Stimulated activated effector memory CD8-positive, alpha-beta T cell treated with anti-CD3 and anti-CD28 coated beads, Interleukin-12 subunit alpha, Interleukin-12 subunit beta, amount 100 ng/mL, for 72 hours (primary cell): ENCODE measurements at regions not wholly inside any gene's neighbourhood (a gene's known extent, or its start where the extent isn't known, plus 50 kb on each side); places are given as distances from the start of the nearest gene placed in this dataset.
A peak's percentile ranks its signal among the peaks of the same experiment; 100 is the strongest.

ENCODE experiments used
- ATAC-seq: fragments of 150-1000 bp; cut with Tn5 transposase; 2 replicates; pipeline ENCODE4 v1.10.0; 2021
- DNase-seq, 2 donors: peaks; one replicate each; pipeline ENCODE4 v3.0.0; 2021 to 2022; ENCODE audit warnings: low spot score in 2 of 2
- H3K27ac Mint-ChIP-seq: one replicate; pipeline ENCODE4 v1.8.0; 2022; ENCODE audit warnings: mild to moderate bottlenecking, mixed read lengths
- H3K36me3 Mint-ChIP-seq: one replicate; pipeline ENCODE4 v1.8.0; 2022; ENCODE audit warnings: mild to moderate bottlenecking, mixed read lengths
- H3K4me1 Mint-ChIP-seq: one replicate; pipeline ENCODE4 v1.8.0; 2022; ENCODE audit warnings: mixed read lengths
- H3K4me3 Mint-ChIP-seq: one replicate; pipeline ENCODE4 v1.8.0; 2022; ENCODE audit warnings: mild to moderate bottlenecking, mixed read lengths
- H3K9me3 Mint-ChIP-seq: one replicate; pipeline ENCODE4 v1.8.0; 2022; ENCODE audit warnings: mixed read lengths

GRCh38 chr5:56664025-56664424 lies 151.3 kb upstream of the MAP3K1 start:
- Mint-ChIP-seq H3K36me3 (no peaks in the 10 kb centered on the region), H3K4me1 (no peaks in the 10 kb centered on the region), H3K9me3 (no peaks in the 10 kb centered on the region), H3K4me3 (no peak overlapping the region), H3K27ac (no peak overlapping the region)
- DNase-seq, result no peak
- no peak for ATAC-seq

DNA sequence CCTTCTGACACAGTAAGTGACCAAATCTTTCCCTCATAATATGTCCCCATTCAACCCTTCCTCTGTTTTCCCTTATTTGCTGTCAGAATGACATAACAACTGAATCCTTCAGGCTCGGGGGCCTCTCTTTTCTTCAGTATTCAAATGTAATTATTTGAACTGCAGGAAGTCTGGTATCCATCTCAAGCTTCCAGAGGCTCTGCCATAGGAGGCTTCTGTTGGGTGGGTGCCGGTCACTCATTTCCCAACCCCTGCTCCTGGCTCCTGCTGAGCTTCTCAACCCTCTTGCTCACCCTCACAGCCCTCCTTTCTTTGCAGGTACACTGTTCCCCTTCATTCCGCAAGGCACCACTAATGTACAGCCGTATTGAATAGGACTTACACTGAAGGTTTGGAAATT lies 151.8 kb upstream of the MAP3K1 start:
- Mint-ChIP-seq H3K9me3 (no peaks in the 10 kb centered on the region), H3K4me3 (no peak overlapping the region), H3K4me1 (no peaks in the 10 kb centered on the region), H3K27ac (no peak overlapping the region), H3K36me3 (no peaks in the 10 kb centered on the region)
- ATAC-seq, result no peak
- no peak for DNase-seq

DNA sequence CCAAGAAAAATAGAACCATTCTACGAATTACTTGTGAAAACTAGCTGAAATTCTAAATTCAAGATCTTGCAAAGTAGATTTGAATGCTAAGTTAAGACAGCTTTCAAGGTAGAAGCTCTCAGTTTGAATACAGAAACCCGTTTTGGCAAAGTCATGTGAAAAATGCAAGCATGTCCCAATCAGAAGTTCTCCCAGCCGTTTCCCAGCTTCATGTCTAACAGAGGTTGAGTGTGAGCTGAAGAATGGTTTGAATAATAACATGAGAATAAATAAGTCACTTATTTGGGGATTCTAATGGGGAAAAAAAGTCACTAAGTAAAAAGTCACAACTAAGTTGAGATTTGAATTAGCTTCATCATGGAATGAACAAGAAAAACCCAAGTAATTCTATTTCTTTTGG lies 152.5 kb upstream of the MAP3K1 start:
- no peak for ATAC-seq
- no peak for DNase-seq
- Mint-ChIP-seq H3K36me3 (no peaks in the 10 kb centered on the region), H3K27ac (no peak overlapping the region), H3K9me3 (no peaks in the 10 kb centered on the region), H3K4me3 (no peak overlapping the region), H3K4me1 (no peaks in the 10 kb centered on the region)

GRCh38 chr5:56659971-56660370 lies 155.4 kb upstream of the MAP3K1 start:
- DNase-seq (no peak), ATAC-seq (no peak)
- no peaks in the 10 kb centered on the region for H3K36me3 Mint-ChIP-seq
- H3K9me3 Mint-ChIP-seq, result no peaks in the 10 kb centered on the region
- no peak overlapping the region for H3K4me3 Mint-ChIP-seq
- H3K4me1 Mint-ChIP-seq, result no peaks in the 10 kb centered on the region
- H3K27ac Mint-ChIP-seq, result no peak overlapping the region

DNA sequence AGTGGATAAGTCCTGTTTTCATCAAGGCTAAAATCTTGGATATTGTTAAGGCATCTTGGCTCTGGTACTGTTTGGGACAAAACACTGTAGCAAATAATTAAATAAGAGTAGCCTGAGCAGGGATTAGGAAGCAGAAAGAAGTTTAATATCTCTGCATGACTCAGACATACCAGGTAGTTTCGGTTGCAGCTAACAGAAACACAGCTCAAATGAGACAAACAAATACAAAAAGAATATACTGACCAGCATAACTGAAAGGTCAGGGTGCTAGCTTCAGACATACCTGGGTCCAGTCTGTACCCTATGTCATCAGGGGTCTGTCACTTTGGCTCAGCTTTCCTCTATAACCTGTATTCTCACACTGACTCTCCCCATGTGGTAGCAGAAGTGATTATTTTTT lies 156.4 kb upstream of the MAP3K1 start:
- Mint-ChIP-seq H3K36me3 (no peaks in the 10 kb centered on the region), H3K9me3 (no peaks in the 10 kb centered on the region), H3K4me3 (no peak overlapping the region), H3K27ac (no peak overlapping the region), H3K4me1 (no peaks in the 10 kb centered on the region)
- no peak for ATAC-seq
- no peak for DNase-seq

DNA sequence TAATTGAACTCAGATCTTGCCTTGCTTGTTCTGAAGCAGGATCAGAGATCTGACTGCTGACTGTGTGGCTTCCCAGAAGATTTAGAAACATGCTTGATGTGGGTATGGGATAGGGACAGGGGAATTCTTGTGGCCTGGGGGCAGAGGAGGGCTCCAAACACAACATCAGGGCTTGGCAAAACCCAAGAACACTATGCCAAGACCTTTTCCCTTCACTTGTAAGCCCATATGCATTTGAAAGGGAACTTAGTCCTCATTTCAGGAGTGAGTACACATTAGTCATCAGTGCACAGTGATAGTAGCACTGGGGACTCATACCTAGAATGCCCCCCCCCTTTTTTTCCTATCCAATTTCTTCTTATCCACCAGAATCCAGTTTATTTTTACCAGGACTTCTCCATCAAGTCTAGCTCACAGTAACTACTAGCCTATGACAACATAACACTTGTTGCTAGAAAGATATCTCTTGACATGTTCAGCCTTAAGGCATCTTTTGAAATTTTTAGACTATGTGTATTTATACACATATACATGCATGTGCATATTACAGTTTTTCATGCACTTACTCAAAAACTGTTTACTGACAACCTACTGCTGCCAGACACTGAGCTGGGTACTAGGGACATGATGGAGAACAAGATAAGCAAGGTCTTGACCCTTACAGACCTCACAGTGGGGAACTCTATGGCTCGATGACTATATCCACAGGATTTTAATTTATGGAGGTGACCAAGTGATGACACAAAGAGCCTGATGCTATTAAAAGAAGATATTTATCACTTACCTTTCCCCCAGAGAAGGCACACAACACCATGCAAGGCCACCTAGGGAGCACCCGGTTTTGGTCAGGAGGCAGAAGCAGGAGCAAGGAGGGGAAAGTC lies 158.3 kb upstream of the MAP3K1 start:
- no peak for DNase-seq
- Mint-ChIP-seq H3K9me3 (no peaks in the 10 kb centered on the region), H3K27ac (no peak overlapping the region), H3K4me3 (no peak overlapping the region), H3K36me3 (no peaks in the 10 kb centered on the region), H3K4me1 (no peaks in the 10 kb centered on the region)
- ATAC-seq, result peak; percentile 73

- H3K4me3 Mint-ChIP-seq, result no peak overlapping the region
- H3K9me3 Mint-ChIP-seq, result no peaks in the 10 kb centered on the region
- H3K27ac Mint-ChIP-seq, result no peak overlapping the region
- ATAC-seq (no peak), DNase-seq (no peak)
- no peaks in the 10 kb centered on the region for H3K36me3 Mint-ChIP-seq
- peaks cover 5% of the 10 kb centered on the region for H3K4me1 Mint-ChIP-seq
Measured at GRCh38 chr5:56651893-56652292, 163.5 kb upstream of the MAP3K1 start.

DNA sequence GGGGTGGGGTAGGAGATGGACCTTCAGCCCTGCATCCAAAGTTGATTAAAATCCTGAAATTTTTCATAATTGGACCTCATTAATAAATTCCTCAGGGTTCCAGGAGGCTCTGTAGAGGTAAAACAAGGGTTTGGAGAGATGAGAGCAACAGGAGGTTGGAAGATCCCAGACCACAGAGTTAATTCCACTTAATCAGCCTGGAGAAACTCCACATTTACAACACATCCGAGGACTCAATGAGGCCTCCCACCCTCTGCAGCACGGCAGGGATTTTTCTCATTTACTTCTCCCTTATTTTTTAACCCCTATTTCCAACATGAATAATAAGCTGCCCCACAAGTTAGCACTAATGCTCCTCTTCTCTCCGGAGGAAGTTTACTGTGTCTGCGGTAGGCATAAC lies 165.0 kb upstream of the MAP3K1 start:
- no peak for DNase-seq
- H3K9me3 Mint-ChIP-seq, result no peaks in the 10 kb centered on the region
- no peaks in the 10 kb centered on the region for H3K36me3 Mint-ChIP-seq
- no peak overlapping the region for H3K27ac Mint-ChIP-seq
- no peak for ATAC-seq
- H3K4me1 Mint-ChIP-seq, result peaks cover 5% of the 10 kb centered on the region
- no peak overlapping the region for H3K4me3 Mint-ChIP-seq

DNA sequence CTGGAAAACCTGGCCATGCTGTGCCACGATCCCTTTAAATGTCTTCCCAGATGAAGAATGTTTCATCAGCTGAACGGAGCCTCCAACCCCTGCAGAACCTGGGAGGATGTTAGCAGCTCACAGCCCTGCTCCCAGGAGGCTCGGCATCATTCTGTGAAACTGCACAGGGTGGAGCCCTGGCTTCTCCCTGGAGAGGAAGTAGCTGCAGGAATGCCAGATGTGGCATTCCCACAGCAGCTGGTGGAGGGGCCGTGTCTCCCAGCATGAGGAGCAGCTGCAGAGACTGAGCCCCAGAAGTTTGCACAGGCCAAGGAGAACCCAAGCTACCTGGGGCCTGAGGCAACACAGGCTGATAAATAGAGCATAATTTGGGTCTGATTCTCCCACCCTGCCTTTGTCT lies 165.8 kb upstream of the MAP3K1 start:
- no peak overlapping the region for H3K27ac Mint-ChIP-seq
- no peak overlapping the region for H3K4me3 Mint-ChIP-seq
- H3K9me3 Mint-ChIP-seq, result no peaks in the 10 kb centered on the region
- H3K4me1 Mint-ChIP-seq, result peaks cover 5% of the 10 kb centered on the region
- ATAC-seq (no peak), DNase-seq (no peak)
- H3K36me3 Mint-ChIP-seq, result no peaks in the 10 kb centered on the region

DNA sequence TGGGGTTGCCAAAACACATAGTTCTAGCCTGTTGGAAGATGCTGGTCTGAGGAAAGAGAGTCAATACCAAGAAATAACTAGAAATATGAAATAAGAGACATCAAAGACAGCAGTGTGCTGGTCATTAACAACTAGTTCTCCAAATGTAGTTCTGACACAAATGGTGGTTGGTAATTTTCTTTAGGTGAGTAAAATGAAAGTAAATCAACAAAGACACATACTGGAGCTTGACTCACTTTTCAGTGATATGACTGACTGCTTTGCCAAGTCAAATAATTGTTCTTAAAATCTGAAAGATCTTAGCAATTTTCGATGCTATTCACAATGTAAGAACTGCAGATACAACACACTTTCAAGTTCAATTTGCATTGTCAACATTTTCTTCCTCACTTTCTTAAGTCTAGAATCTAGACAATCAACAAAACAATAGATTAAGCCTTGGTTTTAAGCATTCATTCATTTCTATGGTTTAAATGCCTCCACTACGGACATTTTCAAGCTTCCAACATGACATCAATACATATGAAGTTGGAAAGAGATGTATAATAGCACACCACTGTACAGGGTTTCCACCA lies 166.8 kb upstream of the MAP3K1 start:
- no peaks in the 10 kb centered on the region for H3K36me3 Mint-ChIP-seq
- H3K4me1 Mint-ChIP-seq, result peaks cover 5% of the 10 kb centered on the region
- H3K4me3 Mint-ChIP-seq, result no peak overlapping the region
- ATAC-seq (peak; percentile 54), DNase-seq (no peak)
- no peaks in the 10 kb centered on the region for H3K9me3 Mint-ChIP-seq
- H3K27ac Mint-ChIP-seq, result no peak overlapping the region

GRCh38 chr5:56647099-56647850 lies 168.1 kb upstream of the MAP3K1 start:
- H3K36me3 Mint-ChIP-seq, result no peaks in the 10 kb centered on the region
- H3K9me3 Mint-ChIP-seq, result no peaks in the 10 kb centered on the region
- no peak for ATAC-seq
- peaks cover 5% of the 10 kb centered on the region for H3K4me1 Mint-ChIP-seq
- no peak overlapping the region for H3K27ac Mint-ChIP-seq
- no peak overlapping the region for H3K4me3 Mint-ChIP-seq
- DNase-seq, result no peak

- Mint-ChIP-seq H3K4me3 (no peak overlapping the region), H3K36me3 (no peaks in the 10 kb centered on the region), H3K27ac (no peak overlapping the region), H3K9me3 (no peaks in the 10 kb centered on the region), H3K4me1 (peaks cover 7% of the 10 kb centered on the region)
- no peak for DNase-seq
- ATAC-seq, result no peak
Measured at GRCh38 chr5:56641635-56642260, 173.6 kb upstream of the MAP3K1 start.

GRCh38 chr5:56640763-56641406 lies 174.5 kb upstream of the MAP3K1 start:
- Mint-ChIP-seq H3K4me1 (peaks cover 7% of the 10 kb centered on the region), H3K9me3 (no peaks in the 10 kb centered on the region), H3K27ac (no peak overlapping the region), H3K36me3 (no peaks in the 10 kb centered on the region), H3K4me3 (no peak overlapping the region)
- ATAC-seq, result no peak
- DNase-seq, result no peak

DNA sequence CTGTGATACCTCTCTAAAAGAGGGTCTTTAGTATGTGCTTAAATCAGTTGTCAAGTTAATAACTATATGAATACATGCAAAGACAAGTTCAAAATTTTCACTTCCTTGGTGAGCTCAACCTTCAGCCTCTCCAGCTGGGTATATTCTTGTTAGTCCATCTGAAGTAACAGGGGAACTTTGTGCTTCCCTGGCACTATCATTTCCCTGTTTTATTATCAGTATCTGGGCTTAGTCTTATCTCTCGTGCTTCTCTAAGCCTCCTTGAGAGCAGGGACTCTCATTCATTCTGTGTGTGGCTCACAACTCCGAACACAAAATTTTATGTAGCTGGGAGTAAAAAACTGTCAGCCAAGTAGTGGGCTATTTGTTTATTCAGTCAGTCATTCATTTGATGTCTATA lies 175.9 kb upstream of the MAP3K1 start:
- Mint-ChIP-seq H3K36me3 (no peaks in the 10 kb centered on the region), H3K4me3 (no peak overlapping the region), H3K27ac (no peak overlapping the region), H3K4me1 (peaks cover 7% of the 10 kb centered on the region), H3K9me3 (no peaks in the 10 kb centered on the region)
- no peak for DNase-seq
- ATAC-seq, result no peak

- H3K4me1 Mint-ChIP-seq, result peaks cover 7% of the 10 kb centered on the region
- H3K9me3 Mint-ChIP-seq, result no peaks in the 10 kb centered on the region
- H3K36me3 Mint-ChIP-seq, result no peaks in the 10 kb centered on the region
- ATAC-seq, result peak; percentile 34
- no peak overlapping the region for H3K4me3 Mint-ChIP-seq
- no peak for DNase-seq
- H3K27ac Mint-ChIP-seq, result no peak overlapping the region
Measured at GRCh38 chr5:56638768-56639238, 176.5 kb upstream of the MAP3K1 start.
